Activated effector memory CD4-positive, alpha-beta T cell treated with Interleukin-2 at 50 U/mL for 16 hours (primary cell): ENCODE measurements at regions not wholly inside any gene's neighbourhood (a gene's known extent, or its start where the extent isn't known, plus 50 kb on each side); places are given as distances from the start of the nearest gene placed in this dataset.
"Not testable (repeated sequence)": the region's sequence is repeated elsewhere in the genome, so short reads cannot be mapped to it uniquely, and the experiment has no call there.

Source experiments
- DNase-seq: peaks from one replicate; pipeline ENCODE4 v3.0.0-alpha.2; 2020

- no peak for DNase-seq
Observed at GRCh38 chr9:93809204-93809940, 145.8 kb downstream of the BARX1 start.

GRCh38 chr9:93808115-93809029 is 146.8 kb downstream of the BARX1 start:
- DNase-seq: no peak

GRCh38 chr9:93807166-93808074 is 147.7 kb downstream of the BARX1 start:
- DNase-seq: no peak

- no peak for DNase-seq
Observed at GRCh38 chr9:93801581-93802284, 153.4 kb downstream of the BARX1 start.

GRCh38 chr9:93801120-93801519 is 154.0 kb downstream of the BARX1 start:
- no peak for DNase-seq

- no peak for DNase-seq
Observed at GRCh38 chr9:93792358-93792757, 162.8 kb downstream of the BARX1 start.

- no peak for DNase-seq
Observed at GRCh38 chr9:93786204-93786603, 169.0 kb downstream of the BARX1 start.

- no peak for DNase-seq
Observed at GRCh38 chr9:93776873-93777272, 178.3 kb downstream of the BARX1 start.

GRCh38 chr9:93776256-93776655 is 178.9 kb downstream of the BARX1 start:
- no peak for DNase-seq

- no peak for DNase-seq
Observed at GRCh38 chr9:93774331-93775102, 180.6 kb downstream of the BARX1 start.

GRCh38 chr9:93771276-93771675 is 183.9 kb downstream of the BARX1 start:
- DNase-seq: no peak

GRCh38 chr9:93761822-93762221 is 185.4 kb downstream of the PHF2 start:
- no peak for DNase-seq

- no peak for DNase-seq
Observed at GRCh38 chr9:93750045-93750444, 173.7 kb downstream of the PHF2 start.

- not testable (repeated sequence) for DNase-seq
Observed at GRCh38 chr9:93748827-93749226, 172.4 kb downstream of the PHF2 start.

GRCh38 chr9:93731963-93732362 is 155.6 kb downstream of the PHF2 start:
- DNase-seq: no peak

GRCh38 chr9:93730648-93731047 is 154.3 kb downstream of the PHF2 start:
- DNase-seq: no peak

GRCh38 chr9:93730217-93730616 is 153.8 kb downstream of the PHF2 start:
- DNase-seq: no peak
